ENCODE measurements at regions not wholly inside any gene's neighbourhood (a gene's known extent, or its start where the extent isn't known, plus 50 kb on each side); places are given as distances from the start of the nearest gene placed in this dataset.

DNA sequence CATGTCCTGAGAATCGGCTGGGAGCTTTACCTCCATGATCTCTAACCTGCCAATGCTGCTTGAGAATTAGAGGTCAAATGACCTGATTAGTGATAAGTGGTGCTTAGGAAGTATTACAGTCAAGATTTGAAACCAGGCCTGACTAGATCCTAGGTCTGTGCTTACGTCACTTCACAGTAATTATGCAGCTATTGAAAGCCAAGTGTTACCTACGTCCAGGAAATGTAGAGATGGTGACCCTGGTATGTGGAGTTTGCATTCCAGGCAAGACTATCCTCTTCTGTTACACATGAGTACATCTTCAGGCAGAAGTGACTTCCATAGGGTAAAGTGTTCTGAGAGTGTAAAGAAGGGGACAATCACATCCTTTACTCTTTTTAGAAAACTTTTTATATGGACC, 530.4 kb upstream of the TENM4 start:
- H3K27me3 ChIP-seq = no peaks in the 10 kb centered on the region
- TF ChIP-seq POLR2AphosphoS5 (IDR thresholded peaks at IDR 0.05) = no peak
- TF ChIP-seq EP300 (IDR thresholded peaks at IDR 0.05) = no peak
- TF ChIP-seq, protein P1, sequence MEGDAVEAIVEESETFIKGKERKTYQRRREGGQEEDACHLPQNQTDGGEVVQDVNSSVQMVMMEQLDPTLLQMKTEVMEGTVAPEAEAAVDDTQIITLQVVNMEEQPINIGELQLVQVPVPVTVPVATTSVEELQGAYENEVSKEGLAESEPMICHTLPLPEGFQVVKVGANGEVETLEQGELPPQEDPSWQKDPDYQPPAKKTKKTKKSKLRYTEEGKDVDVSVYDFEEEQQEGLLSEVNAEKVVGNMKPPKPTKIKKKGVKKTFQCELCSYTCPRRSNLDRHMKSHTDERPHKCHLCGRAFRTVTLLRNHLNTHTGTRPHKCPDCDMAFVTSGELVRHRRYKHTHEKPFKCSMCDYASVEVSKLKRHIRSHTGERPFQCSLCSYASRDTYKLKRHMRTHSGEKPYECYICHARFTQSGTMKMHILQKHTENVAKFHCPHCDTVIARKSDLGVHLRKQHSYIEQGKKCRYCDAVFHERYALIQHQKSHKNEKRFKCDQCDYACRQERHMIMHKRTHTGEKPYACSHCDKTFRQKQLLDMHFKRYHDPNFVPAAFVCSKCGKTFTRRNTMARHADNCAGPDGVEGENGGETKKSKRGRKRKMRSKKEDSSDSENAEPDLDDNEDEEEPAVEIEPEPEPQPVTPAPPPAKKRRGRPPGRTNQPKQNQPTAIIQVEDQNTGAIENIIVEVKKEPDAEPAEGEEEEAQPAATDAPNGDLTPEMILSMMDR (IDR thresholded peaks at IDR 0.05) = no peak
- TF ChIP-seq POLR2A (IDR thresholded peaks at IDR 0.05) = no peak

DNA sequence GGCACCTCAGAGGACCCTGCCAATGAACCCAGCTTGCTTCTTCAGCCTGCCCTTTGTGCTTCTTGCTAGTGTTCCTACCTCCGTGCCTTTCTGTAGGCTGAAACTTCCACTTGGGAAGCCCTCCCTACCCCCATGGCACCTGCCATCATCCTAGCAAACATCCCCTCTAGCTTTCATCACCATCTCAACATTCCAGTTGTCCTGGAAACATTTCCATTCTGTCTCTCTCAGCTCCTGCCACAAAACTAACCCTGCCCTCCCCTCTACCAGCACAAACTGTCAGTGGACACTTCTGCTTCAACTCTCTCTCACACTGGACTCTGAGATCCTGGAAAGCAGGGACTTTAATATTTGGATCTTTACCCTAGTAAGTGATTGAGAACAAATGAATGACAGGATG, 525.8 kb upstream of the TENM4 start:
- Histone ChIP-seq H3K4me1 (no peaks in the 10 kb centered on the region), H3K27me3 (no peaks in the 10 kb centered on the region), H3K9me3 (peaks cover 0 to 2% (median 0%) of the 10 kb centered on the region in 4 donors), H3K4me3 (no peak overlapping the region), H3K36me3 (no peaks in the 10 kb centered on the region), H3K27ac (no peak overlapping the region)
- intact Hi-C loops (cut with DNase I) = no loop called here
- no peak for TF ChIP-seq POLR2A (IDR thresholded peaks at IDR 0.05)
- TF ChIP-seq POLR2AphosphoS5 (IDR thresholded peaks at IDR 0.05) = no peak
- no peak for TF ChIP-seq EP300 (IDR thresholded peaks at IDR 0.05)
- TF ChIP-seq, protein P1 (IDR thresholded peaks at IDR 0.05) = no peak
- WGBS, 2 donors = 78 to 82% methylated on average over 1 of the region's 1 CpG
- no peak for DNase-seq

More for the DNA sequence above, 530.4 kb upstream of the TENM4 start:
- 78 to 83% methylated on average over 3 of the region's 3 CpGs for WGBS, 2 donors
- Histone ChIP-seq H3K9me3 (peaks cover 0 to 2% (median 0%) of the 10 kb centered on the region in 4 donors), H3K4me3 (no peak overlapping the region), H3K4me1 (peaks cover 0 to 10% (median 2%) of the 10 kb centered on the region in 4 donors), H3K27ac (no peak overlapping the region), H3K36me3 (no peaks in the 10 kb centered on the region)
- intact Hi-C loops (cut with DNase I) = no loop called here
- no peak for DNase-seq

DNA sequence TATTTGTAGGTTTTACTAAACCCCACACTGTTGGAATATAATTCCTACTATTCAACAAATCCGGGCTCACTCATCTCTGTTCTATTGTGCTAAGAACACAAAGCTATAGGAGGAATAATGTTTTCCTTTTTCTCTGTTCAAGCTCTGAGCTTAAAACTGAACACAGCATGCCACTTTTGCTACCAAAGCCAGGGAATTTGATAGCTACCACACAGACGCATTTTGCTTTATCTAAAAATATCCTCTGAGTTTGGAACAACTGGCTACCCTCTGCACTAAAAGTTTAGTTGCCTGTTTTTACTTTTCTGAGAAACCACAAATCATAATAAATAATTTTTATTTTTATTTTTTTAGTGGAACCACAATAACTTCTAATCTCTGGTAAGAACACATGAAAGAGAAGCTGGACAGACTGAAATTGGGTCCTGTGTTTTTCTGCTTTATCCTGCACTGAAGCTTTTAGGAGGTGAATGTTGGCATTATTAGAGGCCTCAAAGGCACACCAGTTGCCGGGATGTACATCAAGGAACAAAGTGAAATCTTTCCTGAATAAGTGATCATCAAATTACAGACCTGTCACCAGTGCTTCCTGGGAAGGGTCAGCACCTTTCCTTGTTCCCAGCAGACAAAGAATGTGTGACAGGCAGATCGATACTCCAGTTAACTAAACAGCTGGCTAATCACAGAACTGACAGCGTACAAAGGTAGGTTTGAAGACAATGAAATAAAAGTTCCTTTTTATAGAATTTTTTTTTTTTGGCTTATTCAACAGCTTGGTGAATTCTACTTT, 523.2 kb upstream of the TENM4 start:
- no peaks in the 10 kb centered on the region for H3K36me3 ChIP-seq
- TF ChIP-seq POLR2A (IDR thresholded peaks at IDR 0.05) (no peak), POLR2AphosphoS5 (IDR thresholded peaks at IDR 0.05) (no peak), EP300 (IDR thresholded peaks at IDR 0.05) (no peak)
- TF ChIP-seq, protein P1 (IDR thresholded peaks at IDR 0.05) = no peak

DNA sequence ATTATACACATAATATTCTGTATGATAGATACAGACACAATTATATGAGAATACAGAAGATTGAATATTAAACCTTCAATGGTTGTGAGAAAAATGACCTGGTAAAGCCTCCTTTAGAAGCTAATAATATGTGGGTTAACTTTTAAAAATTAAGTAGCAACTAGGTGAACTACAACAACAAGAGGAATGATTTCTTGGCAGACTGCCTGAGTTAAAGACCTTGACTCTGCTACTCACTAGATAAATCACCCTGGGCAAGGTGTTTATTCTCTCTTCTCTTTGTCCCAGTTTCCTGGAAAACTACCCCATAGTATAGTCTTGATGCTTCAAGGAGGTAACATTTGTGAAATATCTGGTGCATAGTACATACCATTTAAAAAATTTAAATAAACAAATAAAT, 519.6 kb upstream of the TENM4 start:
- intact Hi-C loops (cut with DNase I) = no loop called here

More for the DNA sequence above, 523.2 kb upstream of the TENM4 start:
- Histone ChIP-seq H3K4me1 (no peaks in the 10 kb centered on the region), H3K27ac (no peak overlapping the region), H3K27me3 (no peaks in the 10 kb centered on the region), H3K9me3 (peaks cover 0 to 7% (median 2%) of the 10 kb centered on the region in 4 donors), H3K4me3 (no peak overlapping the region)
- WGBS, 2 donors = 71 to 80% methylated on average over 5 of the region's 5 CpGs
- intact Hi-C loops (cut with DNase I) = no loop called here
- DNase-seq = no peak

More for the DNA sequence above, 519.6 kb upstream of the TENM4 start:
- no peak overlapping the region for H3K27ac ChIP-seq
- no peak for DNase-seq
- H3K4me1 ChIP-seq = no peaks in the 10 kb centered on the region
- no peak overlapping the region for H3K4me3 ChIP-seq
- no peak for TF ChIP-seq POLR2AphosphoS5 (IDR thresholded peaks at IDR 0.05)
- no peak for TF ChIP-seq POLR2A (IDR thresholded peaks at IDR 0.05)
- TF ChIP-seq, protein P1 (IDR thresholded peaks at IDR 0.05) = no peak
- no peak for TF ChIP-seq EP300 (IDR thresholded peaks at IDR 0.05)
- H3K9me3 ChIP-seq = peaks cover 0 to 7% (median 2%) of the 10 kb centered on the region in 4 donors
- H3K27me3 ChIP-seq = no peaks in the 10 kb centered on the region
- no peaks in the 10 kb centered on the region for H3K36me3 ChIP-seq

All from sigmoid colon (tissue), 6 donors.